Left colon (tissue), 2 donors: ENCODE measurements at regions not wholly inside any gene's neighbourhood (a gene's known extent, or its start where the extent isn't known, plus 50 kb on each side); places are given as distances from the start of the nearest gene placed in this dataset.
A peak's percentile ranks its signal among the peaks of the same experiment; 100 is the strongest.
"Not testable (repeated sequence)": the region's sequence is repeated elsewhere in the genome, so short reads cannot be mapped to it uniquely, and the experiment has no call there.

Experiments used
- ATAC-seq: fragments of 200-7000 bp; cut with Tn5 transposase; one replicate; pipeline ENCODE4 v1.9.1; 2020; ENCODE audit warnings: mild to moderate bottlenecking, moderate library complexity
- DNase-seq, 2 donors: peaks; one replicate each; pipeline ENCODE4 v3.0.0-alpha.2; 2020
- intact Hi-C, 2 donors: fragments of 100-400 bp; cut with DNase I in 1 of 2; cut with micrococcal nuclease in 1 of 2; formaldehyde crosslinking; loops; one replicate each; pipeline versions ENCODE4 v1.11.2 to v1.14.0; 2022; cut with DNase I, micrococcal nuclease
- donor health status: DM: no; HTN: no; CAD: no.
- donor health status: DM: yes; HTN: yes; CAD: no.

GRCh38 chr16:5918567-5919130 is 821.1 kb upstream of the EEF2KMT start:
- DNase-seq (peak; percentile 28 to 66), ATAC-seq (peak; percentile 90)
- intact Hi-C loops = loop anchor here in 1 of 2 donors (10.0 kb wide), 1 partner anchor 64 kb away; no protein-coding TSS in a partner anchor

GRCh38 chr16:5917436-5918195 is 820.0 kb upstream of the EEF2KMT start:
- DNase-seq (peak in 1 of 2 donors; percentile 36), ATAC-seq (peak; percentile 60)
- intact Hi-C loops = loop anchor here in 1 of 2 donors (10.0 kb wide), 1 partner anchor 63 kb away; no protein-coding TSS in a partner anchor

- peak; percentile 17 to 26 for DNase-seq
- ATAC-seq = peak; percentile 54
- intact Hi-C loops = loop anchor here in 1 of 2 donors (10.0 kb wide), 1 partner anchor 62 kb away; no protein-coding TSS in a partner anchor
Observed at GRCh38 chr16:5916711-5917191, 819.2 kb upstream of the EEF2KMT start.

- intact Hi-C loops = loop anchor here in 1 of 2 donors (10.0 kb wide), 1 partner anchor 56 kb away; no protein-coding TSS in a partner anchor
- DNase-seq (no peak), ATAC-seq (no peak)
Observed at GRCh38 chr16:5911241-5911640, 813.6 kb upstream of the EEF2KMT start.

GRCh38 chr16:5909556-5909955 is 812.0 kb upstream of the EEF2KMT start:
- DNase-seq, intact Hi-C loops, ATAC-seq: not testable (repeated sequence)

GRCh38 chr16:5907544-5907943 is 809.9 kb upstream of the EEF2KMT start:
- intact Hi-C loops = no loop called here
- DNase-seq = no peak
- ATAC-seq = no peak

GRCh38 chr16:5906351-5906750 is 808.8 kb upstream of the EEF2KMT start:
- intact Hi-C loops = no loop called here
- no peak for DNase-seq
- no peak for ATAC-seq

- ATAC-seq (no peak), DNase-seq (no peak)
- intact Hi-C loops = no loop called here
Observed at GRCh38 chr16:5905935-5906334, 808.3 kb upstream of the EEF2KMT start.

- DNase-seq = no peak
- intact Hi-C loops = no loop called here
- no peak for ATAC-seq
Observed at GRCh38 chr16:5903832-5904231, 806.2 kb upstream of the EEF2KMT start.

GRCh38 chr16:5903153-5903552 is 805.6 kb upstream of the EEF2KMT start:
- intact Hi-C loops = no loop called here
- no peak for ATAC-seq
- no peak for DNase-seq

GRCh38 chr16:5900046-5900445 is 802.5 kb upstream of the EEF2KMT start:
- intact Hi-C loops = no loop called here
- DNase-seq (no peak), ATAC-seq (no peak)

- intact Hi-C loops = no loop called here
- no peak for ATAC-seq
Observed at GRCh38 chr16:5895976-5896375, 798.4 kb upstream of the EEF2KMT start.

GRCh38 chr16:5895137-5895536 is 797.5 kb upstream of the EEF2KMT start:
- ATAC-seq (no peak), DNase-seq (no peak)
- intact Hi-C loops = no loop called here

More at GRCh38 chr16:5895976-5896375, 798.4 kb upstream of the EEF2KMT start:
- DNase-seq = no peak

- DNase-seq = no peak
- intact Hi-C loops = no loop called here
- no peak for ATAC-seq
Observed at GRCh38 chr16:5891296-5891695, 793.7 kb upstream of the EEF2KMT start.

GRCh38 chr16:5885521-5885920 is 787.9 kb upstream of the EEF2KMT start:
- no peak for ATAC-seq
- intact Hi-C loops = no loop called here

GRCh38 chr16:5884996-5885395 is 787.4 kb upstream of the EEF2KMT start:
- intact Hi-C loops = no loop called here
- DNase-seq = no peak
- no peak for ATAC-seq

More at GRCh38 chr16:5885521-5885920, 787.9 kb upstream of the EEF2KMT start:
- no peak for DNase-seq

GRCh38 chr16:5884339-5884738 is 786.7 kb upstream of the EEF2KMT start:
- ATAC-seq (no peak), DNase-seq (no peak)
- intact Hi-C loops = no loop called here

- ATAC-seq (no peak), DNase-seq (no peak)
- intact Hi-C loops = no loop called here
Observed at GRCh38 chr16:5882087-5882640, 784.6 kb upstream of the EEF2KMT start.

GRCh38 chr16:5875416-5875815 is 777.8 kb upstream of the EEF2KMT start:
- DNase-seq = no peak
- intact Hi-C loops = no loop called here
- ATAC-seq = no peak

GRCh38 chr16:5874899-5875298 is 777.3 kb upstream of the EEF2KMT start:
- ATAC-seq = no peak
- intact Hi-C loops = no loop called here
- no peak for DNase-seq
